HFFc6 (cell line): ENCODE measurements at regions not wholly inside any gene's neighbourhood (a gene's known extent, or its start where the extent isn't known, plus 50 kb on each side); places are given as distances from the start of the nearest gene placed in this dataset.
"Not testable (repeated sequence)": the region's sequence is repeated elsewhere in the genome, so short reads cannot be mapped to it uniquely, and the experiment has no call there.

Experiments used
- DNase-seq: peaks from one replicate; pipeline ENCODE4 v3.0.0-alpha.2; 2018
- H3K27ac Mint-ChIP-seq: 2 replicates; pipeline ENCODE4 v1.8.0; 2020; ENCODE audit warnings: mild to moderate bottlenecking, mixed read lengths
- H3K27me3 Mint-ChIP-seq: 2 replicates; pipeline ENCODE4 v1.8.0; 2021; ENCODE audit warnings: mild to moderate bottlenecking, moderate library complexity, mixed read lengths; ENCODE audit not compliant: insufficient read depth
- H3K36me3 Mint-ChIP-seq: 2 replicates; pipeline ENCODE4 v1.8.0; 2021; ENCODE audit warnings: low read depth, mixed read lengths
- H3K4me1 Mint-ChIP-seq: 2 replicates; pipeline ENCODE4 v1.8.0; 2020; ENCODE audit warnings: low read depth, mixed read lengths
- H3K4me3 Mint-ChIP-seq: 2 replicates; pipeline ENCODE4 v1.8.0; 2020; ENCODE audit warnings: mild to moderate bottlenecking, moderate library complexity, mixed read lengths
- H3K9me3 Mint-ChIP-seq: 2 replicates; pipeline ENCODE4 v1.8.0; 2020; ENCODE audit warnings: mild to moderate bottlenecking, mixed read lengths
- TF ChIP-seq, protein P1 (sequence below): fragments of 200-600 bp; sonication (generic); IDR thresholded peaks from 2 replicates; pipeline ENCODE4 v1.5.0; 2021; ENCODE audit warnings: antibody characterized with exemption, mild to moderate bottlenecking

DNA sequence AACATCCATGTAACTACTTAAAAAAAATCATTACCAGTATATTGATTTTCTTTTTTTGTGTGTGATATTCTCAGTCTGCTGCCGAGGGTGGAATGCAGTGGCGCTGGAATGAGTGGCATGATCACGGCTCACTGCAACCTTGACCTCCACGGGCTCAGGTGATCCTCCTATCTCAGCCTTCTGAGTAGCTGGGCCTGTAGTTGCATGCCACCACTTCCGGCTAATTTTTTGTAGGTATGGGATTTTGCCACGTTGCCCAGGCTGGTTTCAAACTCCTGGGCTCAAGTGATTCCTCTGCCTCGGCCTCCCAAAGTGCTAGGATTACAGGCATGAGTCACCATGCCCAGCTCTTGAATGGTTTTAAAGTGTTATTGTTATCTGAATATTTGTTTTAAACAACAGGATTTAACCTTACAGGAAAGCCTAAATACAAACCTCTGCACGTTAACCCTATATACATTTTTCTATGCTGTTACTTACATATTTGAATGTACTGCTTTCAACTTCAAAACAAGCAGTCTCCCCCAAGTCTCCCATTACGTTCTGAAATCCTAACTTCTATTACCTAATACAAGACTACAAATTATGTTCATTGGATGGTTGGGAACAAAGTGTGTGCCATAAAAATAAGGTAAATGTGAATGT, 61.7 kb downstream of the KPNA2 start:
- peaks cover 7% of the 10 kb centered on the region for H3K27me3 Mint-ChIP-seq
- no peaks in the 10 kb centered on the region for H3K9me3 Mint-ChIP-seq
- no peak overlapping the region for H3K27ac Mint-ChIP-seq
- H3K4me3 Mint-ChIP-seq = no peak overlapping the region
- TF ChIP-seq, protein P1, sequence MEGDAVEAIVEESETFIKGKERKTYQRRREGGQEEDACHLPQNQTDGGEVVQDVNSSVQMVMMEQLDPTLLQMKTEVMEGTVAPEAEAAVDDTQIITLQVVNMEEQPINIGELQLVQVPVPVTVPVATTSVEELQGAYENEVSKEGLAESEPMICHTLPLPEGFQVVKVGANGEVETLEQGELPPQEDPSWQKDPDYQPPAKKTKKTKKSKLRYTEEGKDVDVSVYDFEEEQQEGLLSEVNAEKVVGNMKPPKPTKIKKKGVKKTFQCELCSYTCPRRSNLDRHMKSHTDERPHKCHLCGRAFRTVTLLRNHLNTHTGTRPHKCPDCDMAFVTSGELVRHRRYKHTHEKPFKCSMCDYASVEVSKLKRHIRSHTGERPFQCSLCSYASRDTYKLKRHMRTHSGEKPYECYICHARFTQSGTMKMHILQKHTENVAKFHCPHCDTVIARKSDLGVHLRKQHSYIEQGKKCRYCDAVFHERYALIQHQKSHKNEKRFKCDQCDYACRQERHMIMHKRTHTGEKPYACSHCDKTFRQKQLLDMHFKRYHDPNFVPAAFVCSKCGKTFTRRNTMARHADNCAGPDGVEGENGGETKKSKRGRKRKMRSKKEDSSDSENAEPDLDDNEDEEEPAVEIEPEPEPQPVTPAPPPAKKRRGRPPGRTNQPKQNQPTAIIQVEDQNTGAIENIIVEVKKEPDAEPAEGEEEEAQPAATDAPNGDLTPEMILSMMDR = no peak
- peaks cover 7% of the 10 kb centered on the region; the same call in 1 of the 2 replicates for H3K4me1 Mint-ChIP-seq
- no peak for DNase-seq
- H3K36me3 Mint-ChIP-seq = no peaks in the 10 kb centered on the region

DNA sequence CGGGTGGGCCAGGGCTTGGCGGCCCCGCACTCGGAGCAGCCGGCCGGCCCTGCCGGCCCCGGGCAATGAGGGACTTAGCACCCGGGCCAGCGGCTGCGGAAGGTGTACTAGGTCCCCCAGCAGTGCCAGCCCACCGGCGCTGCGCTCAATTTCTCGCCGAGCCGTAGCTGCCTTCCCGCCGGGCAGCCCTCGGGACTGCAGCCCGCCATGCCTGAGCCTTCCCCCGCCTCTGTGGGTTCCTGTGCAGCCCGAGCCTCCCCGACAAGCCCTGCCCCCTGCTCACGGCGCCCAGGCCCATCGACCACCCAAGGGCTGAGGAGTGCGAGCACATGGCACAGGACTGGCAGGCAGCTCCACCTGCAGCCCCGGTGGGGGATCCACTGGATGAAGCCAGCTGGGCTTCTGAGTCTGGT, 63.8 kb downstream of the KPNA2 start:
- not testable (repeated sequence) for H3K27me3 Mint-ChIP-seq

DNA sequence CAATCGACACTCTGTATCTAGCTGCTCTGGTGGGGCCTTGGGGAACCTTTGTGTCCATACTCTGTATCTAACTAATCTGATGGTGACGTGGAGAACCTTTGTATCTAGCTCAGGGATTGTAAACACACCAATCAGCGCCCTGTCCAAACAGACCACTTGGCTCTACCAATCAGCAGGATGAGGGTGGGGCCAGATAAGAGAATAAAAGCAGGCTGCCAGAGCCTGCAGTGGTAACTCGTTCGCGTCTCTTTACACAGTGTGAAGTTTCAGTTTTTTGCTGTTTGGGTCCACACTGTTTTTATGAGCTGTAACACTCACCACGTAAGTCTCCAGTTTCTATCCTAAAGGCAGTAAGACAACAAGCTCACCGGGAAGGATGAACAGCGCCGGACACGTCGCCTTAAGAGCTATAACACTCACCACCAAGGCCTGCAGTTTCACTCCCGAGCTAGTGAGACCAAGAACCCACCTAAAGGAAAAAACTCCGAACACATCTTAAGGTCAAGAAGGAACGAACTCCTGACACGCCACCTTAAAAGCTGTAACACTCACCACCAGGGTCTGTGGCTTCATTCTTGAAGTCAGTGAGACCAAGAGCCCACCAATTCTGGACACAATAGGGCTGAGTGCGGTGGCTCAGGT, 64.6 kb downstream of the KPNA2 start:
- no peaks in the 10 kb centered on the region for H3K9me3 Mint-ChIP-seq
- peaks cover 4% of the 10 kb centered on the region; the same call in 1 of the 2 replicates for H3K27me3 Mint-ChIP-seq
- H3K36me3 Mint-ChIP-seq = no peaks in the 10 kb centered on the region
- no peak overlapping the region for H3K27ac Mint-ChIP-seq
- H3K4me1 Mint-ChIP-seq = peaks cover 25% of the 10 kb centered on the region
- H3K4me3 Mint-ChIP-seq = no peak overlapping the region; the same call in 1 of the 2 replicates
- TF ChIP-seq, protein P1 = no peak
- DNase-seq = no peak

More for the DNA sequence above, 63.8 kb downstream of the KPNA2 start:
- peaks cover 25% of the 10 kb centered on the region for H3K4me1 Mint-ChIP-seq
- not testable (repeated sequence) for H3K27ac Mint-ChIP-seq, H3K4me3 Mint-ChIP-seq, DNase-seq, H3K9me3 Mint-ChIP-seq, H3K36me3 Mint-ChIP-seq

DNA sequence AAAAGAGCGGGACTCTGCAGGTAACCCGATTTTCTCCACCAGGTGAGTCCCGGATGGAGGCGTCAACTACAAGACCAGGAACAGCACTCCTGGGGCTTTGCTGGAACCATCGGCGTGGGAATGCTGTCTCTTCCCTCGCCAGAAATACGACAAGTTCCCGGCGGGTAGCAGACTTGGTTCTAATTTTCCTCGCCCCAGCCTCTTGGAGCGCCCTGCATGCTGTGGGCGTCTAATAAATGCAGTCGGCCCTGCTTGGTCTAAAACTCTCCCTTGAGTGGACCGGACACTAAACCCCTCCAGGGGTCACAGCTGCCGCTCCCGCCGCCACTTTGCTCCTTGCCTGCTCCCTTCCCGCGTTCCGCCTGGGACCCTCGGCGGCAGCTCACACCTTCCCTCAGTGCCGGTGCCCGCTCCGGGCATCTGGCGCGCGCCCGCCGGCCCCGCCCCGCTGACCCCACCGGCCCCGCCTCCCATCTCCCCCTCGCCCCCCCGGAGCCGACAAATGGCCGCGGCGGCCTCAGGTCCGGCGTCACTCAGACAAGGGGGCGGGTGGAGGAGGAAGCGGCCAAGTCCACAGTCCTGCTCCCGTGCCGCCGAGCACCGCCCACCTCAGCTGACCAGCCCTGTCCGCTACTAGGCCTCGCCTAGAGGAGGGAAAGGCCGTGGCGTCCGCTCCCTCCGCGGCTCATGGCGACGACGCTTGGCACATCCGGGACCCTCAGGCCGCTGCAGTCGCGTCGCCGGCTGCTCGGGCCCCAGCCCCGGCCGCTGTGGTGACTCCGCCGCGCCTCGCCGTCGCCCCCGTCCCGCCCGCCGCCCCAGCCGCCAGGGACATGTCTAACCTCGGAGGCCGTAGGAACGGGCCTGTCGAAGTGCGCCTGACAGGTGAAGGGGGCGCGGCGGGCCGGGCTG, 65.8 kb downstream of the KPNA2 start:
- Mint-ChIP-seq H3K4me3 (peak overlapping the region; percentile 95), H3K27ac (peak overlapping the region; percentile 86), H3K36me3 (no peaks in the 10 kb centered on the region), H3K4me1 (peaks cover 25% of the 10 kb centered on the region), H3K27me3 (no peaks in the 10 kb centered on the region; the same call in 1 of the 2 replicates), H3K9me3 (no peaks in the 10 kb centered on the region)
- DNase-seq = peak; percentile 93
- TF ChIP-seq, protein P1 = no peak

DNA sequence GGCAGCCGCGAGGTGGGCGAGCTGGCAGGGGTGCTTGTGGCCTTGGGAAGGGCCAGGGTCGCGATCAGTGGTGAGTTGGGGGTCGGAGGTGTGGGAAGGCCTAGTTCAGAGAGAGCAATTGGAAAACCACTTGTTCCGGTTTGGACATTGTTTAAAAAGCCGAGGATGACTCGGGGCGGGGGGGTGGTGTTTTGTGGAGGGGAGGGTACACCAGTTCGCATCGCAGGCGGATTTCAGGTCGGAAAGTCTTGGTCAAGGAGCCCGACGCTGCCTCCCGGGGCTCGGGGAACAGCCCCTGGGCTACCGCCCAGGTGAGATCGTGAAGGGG, 66.4 kb downstream of the KPNA2 start:
- Mint-ChIP-seq H3K27ac (peak overlapping the region; percentile 86), H3K9me3 (no peaks in the 10 kb centered on the region), H3K4me3 (peak overlapping the region; percentile 95), H3K36me3 (peaks cover 2% of the 10 kb centered on the region; the same call in 1 of the 2 replicates), H3K4me1 (peaks cover 25% of the 10 kb centered on the region), H3K27me3 (no peaks in the 10 kb centered on the region; the same call in 1 of the 2 replicates)
- TF ChIP-seq, protein P1 = no peak
- DNase-seq = no peak
